ACC112 (cell line): ENCODE measurements at regions not wholly inside any gene's neighbourhood (a gene's known extent, or its start where the extent isn't known, plus 50 kb on each side); places are given as distances from the start of the nearest gene placed in this dataset.

Experiments used
- H2AFZ ChIP-seq: fragments of 200-600 bp; sonication (generic); one replicate; pipeline ENCODE4 v1.6.0; 2017; ENCODE audit warnings: antibody characterized with exemption, low read length; ENCODE audit not compliant: unreplicated experiment
- H3K27ac ChIP-seq: fragments of 200-600 bp; sonication (generic); 2 replicates; pipeline ENCODE4 v1.5.1; 2014; ENCODE audit warnings: low read depth, mild to moderate bottlenecking, antibody characterized with exemption, low read length, moderate library complexity
- H3K27me3 ChIP-seq: fragments of 200-600 bp; sonication (generic); 2 replicates; pipeline ENCODE4 v1.6.1; 2014; ENCODE audit warnings: mild to moderate bottlenecking, antibody characterized with exemption, low read length, moderate library complexity, mixed read lengths; ENCODE audit not compliant: insufficient read depth
- H3K36me3 ChIP-seq: fragments of 200-600 bp; sonication (generic); 2 replicates; pipeline ENCODE4 v1.6.1; 2016; ENCODE audit warnings: mild to moderate bottlenecking, antibody characterized with exemption, low read length, moderate library complexity, mixed read lengths; ENCODE audit not compliant: insufficient read depth
- H3K4me1 ChIP-seq: fragments of 200-600 bp; sonication (generic); one replicate; pipeline ENCODE4 v1.6.1; 2016; ENCODE audit warnings: low read length, mixed read lengths; ENCODE audit not compliant: insufficient read depth, unreplicated experiment, control insufficient read depth
- H3K4me3 ChIP-seq: fragments of 200-600 bp; sonication (generic); 2 replicates; pipeline ENCODE4 v1.5.1; 2014; ENCODE audit warnings: mild to moderate bottlenecking, low read depth, low read length
- H3K79me2 ChIP-seq: fragments of 200-600 bp; sonication (generic); one replicate; pipeline ENCODE4 v1.6.0; 2016; ENCODE audit warnings: low read length; ENCODE audit not compliant: control insufficient read depth, unreplicated experiment, insufficient read depth

DNA sequence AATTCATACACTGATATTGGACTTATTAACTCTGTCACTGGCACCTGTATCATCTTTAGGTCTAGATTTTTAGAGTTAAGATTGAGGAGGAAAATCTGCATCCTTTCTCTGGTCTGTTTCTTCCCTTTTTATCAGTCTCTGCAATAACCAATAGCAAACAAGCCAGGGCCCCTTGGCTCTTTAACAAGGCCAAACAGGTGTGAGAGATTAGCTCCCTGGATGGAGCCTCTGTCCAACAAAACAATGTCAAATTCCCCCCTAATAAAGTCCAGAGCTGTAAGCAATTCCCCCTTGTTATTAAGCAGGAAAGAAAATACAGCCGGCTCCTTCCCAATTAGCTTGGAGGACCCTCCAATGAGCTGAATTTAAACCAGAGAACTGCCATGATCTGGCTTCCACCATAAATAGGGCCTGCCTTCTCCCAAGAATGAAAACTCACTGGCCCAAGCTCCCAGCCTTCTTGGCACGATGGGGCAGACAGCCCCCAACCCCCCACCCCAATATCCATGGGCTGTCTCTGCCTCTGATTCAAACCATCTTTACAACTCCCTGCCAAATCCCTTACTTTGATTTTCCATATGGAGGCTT is 56.1 kb upstream of the SOX9 start:
- Histone ChIP-seq H3K79me2 (no peaks in the 10 kb centered on the region), H3K4me1 (no peaks in the 10 kb centered on the region), H2AFZ (no peak overlapping the region), H3K27me3 (peaks cover 19% of the 10 kb centered on the region), H3K36me3 (no peaks in the 10 kb centered on the region), H3K27ac (no peak overlapping the region), H3K4me3 (no peak overlapping the region)

DNA sequence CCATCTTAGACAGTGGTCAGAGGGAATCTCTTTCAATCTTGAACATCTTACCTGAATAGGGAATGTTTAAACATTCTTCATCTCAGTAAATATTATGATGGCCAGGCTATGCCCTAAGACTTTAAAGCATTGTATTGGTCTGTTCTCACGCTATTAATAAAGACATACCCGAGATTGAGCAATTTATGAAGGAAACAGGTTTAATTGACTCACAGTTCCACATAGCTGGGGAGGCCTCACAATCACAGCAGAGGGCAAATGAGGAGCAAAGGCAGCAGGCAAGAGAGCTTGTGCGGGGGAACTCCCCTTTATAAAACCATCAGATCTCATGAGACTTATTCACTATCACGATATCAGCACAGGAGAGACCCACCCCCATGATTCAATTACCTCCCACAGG is 55.3 kb upstream of the SOX9 start:
- no peak overlapping the region for H3K27ac ChIP-seq
- H3K79me2 ChIP-seq, result no peaks in the 10 kb centered on the region
- no peaks in the 10 kb centered on the region for H3K36me3 ChIP-seq
- H3K4me3 ChIP-seq, result no peak overlapping the region
- no peak overlapping the region for H2AFZ ChIP-seq
- H3K4me1 ChIP-seq, result no peaks in the 10 kb centered on the region
- H3K27me3 ChIP-seq, result peaks cover 19% of the 10 kb centered on the region

DNA sequence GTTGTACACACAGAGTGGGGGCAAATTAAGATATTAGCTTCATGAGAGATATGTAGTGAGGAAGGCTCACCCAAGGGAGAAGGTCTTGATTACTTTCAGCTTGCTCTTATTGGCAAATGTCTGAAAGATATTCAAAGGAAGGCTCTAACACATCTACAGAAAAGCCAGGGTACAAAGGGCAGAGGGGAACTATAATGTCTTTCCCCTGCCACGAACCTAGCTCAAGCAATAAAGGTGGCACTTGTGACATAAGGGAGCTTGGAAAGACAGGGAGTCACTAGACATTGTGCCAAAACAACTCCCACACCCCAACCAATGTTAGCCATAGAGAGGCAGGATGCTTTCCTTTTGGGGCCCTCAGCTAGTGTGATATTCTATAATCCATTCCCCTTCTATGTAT is 52.2 kb upstream of the SOX9 start:
- Histone ChIP-seq H3K79me2 (no peaks in the 10 kb centered on the region), H2AFZ (no peak overlapping the region), H3K4me1 (no peaks in the 10 kb centered on the region), H3K27me3 (peaks cover 27% of the 10 kb centered on the region), H3K36me3 (no peaks in the 10 kb centered on the region), H3K27ac (no peak overlapping the region), H3K4me3 (no peak overlapping the region)

- H3K27ac ChIP-seq, result no peak overlapping the region
- H3K27me3 ChIP-seq, result peaks cover 37% of the 10 kb centered on the region
- H3K79me2 ChIP-seq, result no peaks in the 10 kb centered on the region
- no peaks in the 10 kb centered on the region for H3K36me3 ChIP-seq
- H3K4me3 ChIP-seq, result no peak overlapping the region
- H3K4me1 ChIP-seq, result no peaks in the 10 kb centered on the region
- H2AFZ ChIP-seq, result no peak overlapping the region
These were observed 51.1 kb upstream of the SOX9 start for GRCh38 chr17:72069586-72070202.
